Stomach smooth muscle (tissue), 2 donors: ENCODE measurements at regions not wholly inside any gene's neighbourhood (a gene's known extent, or its start where the extent isn't known, plus 50 kb on each side); places are given as distances from the start of the nearest gene placed in this dataset.

Experiments
- H3K27ac ChIP-seq: one replicate; pipeline ENCODE4 v1.7.0; 2013; ENCODE audit warnings: mild to moderate bottlenecking, low read length, inconsistent platforms
- H3K27me3 ChIP-seq, 2 donors: one replicate each; pipeline ENCODE4 v1.7.0; 2013; ENCODE audit warnings: low read length in 2 of 2; ENCODE audit not compliant: insufficient read depth in 2 of 2, control insufficient read depth in 1 of 2
- H3K36me3 ChIP-seq, 2 donors: one replicate each; pipeline ENCODE4 v1.7.0; 2013; ENCODE audit warnings: low read length in 2 of 2; ENCODE audit not compliant: control insufficient read depth in 2 of 2, insufficient read depth in 2 of 2
- H3K4me1 ChIP-seq: one replicate; pipeline ENCODE4 v1.7.0; 2013; ENCODE audit warnings: low read length; ENCODE audit not compliant: control insufficient read depth, insufficient read depth
- H3K4me3 ChIP-seq, 2 donors: one replicate each; pipeline ENCODE4 v1.7.0; 2013; ENCODE audit warnings: low read length in 2 of 2
- H3K9ac ChIP-seq, 2 donors: one replicate each; pipeline ENCODE4 v1.7.0; 2013; ENCODE audit warnings: low read length in 2 of 2, mild to moderate bottlenecking in 1 of 2
- H3K9me3 ChIP-seq, 2 donors: one replicate each; pipeline ENCODE4 v1.7.0; 2013; ENCODE audit warnings: low read length in 2 of 2; ENCODE audit not compliant: control insufficient read depth in 2 of 2
- donor health status: healthy.
- donor health status: Pancreatic carcinoma.

DNA sequence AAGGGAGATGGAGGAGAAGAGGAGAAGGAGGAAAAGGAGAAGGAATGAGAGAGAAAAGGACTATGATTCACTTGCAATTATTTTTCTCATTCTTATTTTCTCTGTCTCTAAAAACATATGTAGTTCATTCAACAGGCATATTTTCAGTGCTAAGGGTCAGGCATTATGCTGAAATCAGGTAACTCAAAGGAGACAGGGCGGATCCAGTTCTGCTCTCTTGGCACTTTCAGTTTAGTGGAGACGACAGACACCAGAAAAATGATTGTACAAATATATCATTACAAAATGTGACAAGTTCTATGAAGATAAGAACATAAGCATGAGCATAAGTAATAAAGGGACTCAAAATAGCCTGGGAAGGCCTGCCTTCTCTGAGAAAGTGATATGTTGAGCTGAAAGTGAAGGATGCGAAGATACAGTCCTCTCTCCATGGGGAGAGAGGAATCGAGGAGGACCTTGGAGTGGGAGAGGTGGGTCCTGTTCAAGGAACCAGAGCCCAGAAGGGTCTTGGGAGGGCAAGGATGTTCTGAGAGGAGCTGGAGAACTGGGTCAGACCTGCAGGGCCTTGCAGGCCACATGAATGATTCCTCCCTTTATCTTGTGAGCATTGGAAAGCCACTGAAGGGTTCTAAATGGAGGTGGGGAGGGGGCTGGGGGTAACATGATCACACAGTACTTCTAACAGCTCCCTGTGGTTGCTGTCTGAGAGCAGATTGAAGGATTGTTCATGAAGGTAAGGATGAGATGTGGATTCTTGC, 58.6 kb upstream of the TMEM17 start:
- H3K9ac ChIP-seq, result no peak overlapping the region
- no peaks in the 10 kb centered on the region for H3K4me1 ChIP-seq
- H3K36me3 ChIP-seq, result no peaks in the 10 kb centered on the region
- H3K27ac ChIP-seq, result no peak overlapping the region
- H3K9me3 ChIP-seq, result no peaks in the 10 kb centered on the region
- H3K27me3 ChIP-seq, result no peaks in the 10 kb centered on the region
- no peak overlapping the region for H3K4me3 ChIP-seq

DNA sequence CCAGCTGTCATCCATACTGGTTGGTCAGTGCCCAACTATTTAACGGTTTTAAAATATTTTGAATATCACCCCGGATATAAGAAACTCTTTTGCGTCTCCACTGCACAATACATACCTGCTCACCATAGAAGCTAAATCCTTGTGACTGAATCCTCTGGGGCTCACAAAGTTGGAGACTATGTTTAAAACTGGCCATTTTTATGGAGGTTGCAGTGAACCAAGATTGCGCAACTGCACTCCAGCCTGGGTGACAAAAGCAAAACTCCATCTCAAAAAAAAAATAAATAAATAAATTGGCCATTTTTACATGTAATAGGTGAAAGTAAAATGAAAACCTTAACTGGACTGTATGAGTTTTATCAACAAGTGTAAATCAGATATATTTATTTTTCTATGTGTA, 55.6 kb upstream of the TMEM17 start:
- Histone ChIP-seq H3K9me3 (no peaks in the 10 kb centered on the region), H3K4me1 (no peaks in the 10 kb centered on the region), H3K36me3 (no peaks in the 10 kb centered on the region), H3K27ac (no peak overlapping the region), H3K4me3 (no peak overlapping the region), H3K27me3 (no peaks in the 10 kb centered on the region), H3K9ac (no peak overlapping the region)

DNA sequence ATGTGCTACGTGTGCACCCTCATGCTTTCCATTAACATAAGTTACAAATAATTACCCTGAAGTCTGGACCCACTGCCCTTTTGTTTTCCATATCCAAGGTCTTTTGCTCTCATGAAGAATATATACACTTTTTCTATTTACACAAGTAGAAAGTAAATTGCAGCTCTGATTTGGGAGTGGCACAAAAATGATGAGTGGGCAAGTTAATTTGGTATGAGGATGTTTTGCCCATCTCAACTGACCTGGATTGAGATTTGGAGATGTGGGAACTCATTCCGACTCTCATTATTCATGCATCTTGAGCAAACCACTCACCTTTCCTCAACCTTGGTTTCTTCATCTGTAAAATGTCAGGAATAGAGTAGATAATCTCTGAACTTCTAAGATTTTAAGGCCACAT, 53.6 kb upstream of the TMEM17 start:
- no peak overlapping the region for H3K4me3 ChIP-seq
- no peaks in the 10 kb centered on the region for H3K36me3 ChIP-seq
- no peak overlapping the region for H3K9ac ChIP-seq
- no peak overlapping the region for H3K27ac ChIP-seq
- no peaks in the 10 kb centered on the region for H3K27me3 ChIP-seq
- H3K9me3 ChIP-seq, result no peaks in the 10 kb centered on the region
- H3K4me1 ChIP-seq, result no peaks in the 10 kb centered on the region

DNA sequence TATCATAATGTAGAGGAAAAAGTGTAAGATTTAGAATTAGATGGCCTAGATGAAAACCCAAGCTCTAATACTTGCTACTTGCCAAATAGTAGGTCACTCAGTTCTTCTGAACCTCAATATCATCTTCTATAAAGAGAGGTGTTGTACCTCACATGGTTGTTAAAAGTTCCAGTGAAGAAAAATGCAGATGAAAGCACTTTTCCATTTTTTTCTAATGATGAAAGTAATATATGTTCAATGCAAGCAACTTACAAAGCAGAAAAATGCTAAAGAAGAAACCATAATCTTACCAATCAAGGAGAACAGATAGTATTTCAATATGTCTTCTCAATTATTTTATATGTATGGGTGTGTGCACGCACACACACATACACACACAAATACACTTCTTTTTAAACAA, 52.7 kb upstream of the TMEM17 start:
- H3K36me3 ChIP-seq, result no peaks in the 10 kb centered on the region
- H3K27me3 ChIP-seq, result no peaks in the 10 kb centered on the region

DNA sequence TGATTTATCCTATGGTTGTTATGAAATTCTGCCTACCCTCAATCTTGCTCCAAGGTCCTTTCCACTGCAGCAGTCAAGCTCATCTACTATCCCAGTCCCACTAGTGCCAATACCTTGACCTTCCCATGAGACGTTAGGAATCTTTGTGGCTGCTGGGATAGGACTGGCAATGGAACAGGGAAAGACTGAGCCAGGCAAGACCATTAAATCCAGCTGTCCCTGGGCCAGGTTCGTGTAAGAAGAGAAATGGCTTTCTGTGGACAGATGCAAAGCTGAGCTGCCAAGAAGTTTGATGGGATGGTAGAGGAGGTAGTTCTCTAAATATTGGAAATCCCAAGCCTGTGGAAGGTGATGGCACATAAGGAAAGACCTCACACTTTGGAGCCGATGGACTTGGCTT, 50.1 kb upstream of the TMEM17 start:
- Histone ChIP-seq H3K9ac (no peak overlapping the region), H3K4me1 (no peaks in the 10 kb centered on the region), H3K4me3 (no peak overlapping the region), H3K9me3 (no peaks in the 10 kb centered on the region), H3K36me3 (no peaks in the 10 kb centered on the region), H3K27ac (no peak overlapping the region), H3K27me3 (no peaks in the 10 kb centered on the region)

More for the DNA sequence above, 52.7 kb upstream of the TMEM17 start:
- Histone ChIP-seq H3K4me1 (no peaks in the 10 kb centered on the region), H3K4me3 (no peak overlapping the region), H3K9me3 (no peaks in the 10 kb centered on the region), H3K9ac (no peak overlapping the region), H3K27ac (no peak overlapping the region)
